Endothelial cell of umbilical vein (primary cell): ENCODE measurements at regions not wholly inside any gene's neighbourhood (a gene's known extent, or its start where the extent isn't known, plus 50 kb on each side); places are given as distances from the start of the nearest gene placed in this dataset.

Source experiments
- BruUV-seq: library from RNA; stranded (reverse); fragments of 400-500 nt; replicated peaks from 2 replicates; lab custom pipeline; 2021; lab: Mats Ljungman, UMichigan
- CTCF ChIA-PET: fragments of 300-600, 350-600 bp; sonication (Branson Sonifier 250); formaldehyde crosslinking; loops from one replicate; lab custom pipeline; 2021; ENCODE audit warnings: antibody characterized with exemption, inconsistent platforms; lab: Charles Lee
- POLR2A ChIA-PET: fragments of 300-600, 350-600 bp; sonication (Branson Sonifier 250); formaldehyde crosslinking; loops from one replicate; lab custom pipeline; 2021; ENCODE audit warnings: antibody characterized with exemption, inconsistent platforms; lab: Charles Lee
- DNase-seq: peaks from one replicate; pipeline ENCODE4 v3.0.0-alpha.2; 2011; ENCODE audit warnings: low read depth, low spot score
- FAIRE-seq: peaks from 2 replicates; lab custom pipeline; 2011; peaks lifted over from hg19 to GRCh38; lab: Jason Lieb, UNC
- H2AFZ ChIP-seq: 2 replicates; pipeline ENCODE4 v1.6.0; 2012; ENCODE audit warnings: low read depth, low read length, control low read depth, inconsistent platforms
- H3K27ac ChIP-seq: 2 replicates; pipeline ENCODE4 v1.5.1; 2011; ENCODE audit warnings: low read depth, mild to moderate bottlenecking, control low read depth, low read length, moderate library complexity; ENCODE audit not compliant: insufficient read depth
- H3K27me3 ChIP-seq, 2 experiments: 2 replicates each; pipeline versions ENCODE4 v1.6.0 to v1.6.1; 2011; ENCODE audit warnings: low read length in 2 of 2, mixed read lengths in 1 of 2; ENCODE audit not compliant: control insufficient read depth in 2 of 2, insufficient read depth in 2 of 2
- H3K36me3 ChIP-seq, 2 experiments: 2 replicates in 1 of 2; 3 replicates in 1 of 2; pipeline ENCODE4 v1.5.1; 2011; ENCODE audit warnings: low read length in 2 of 2, mild to moderate bottlenecking in 1 of 2, moderate library complexity in 1 of 2; ENCODE audit not compliant: control insufficient read depth in 2 of 2, insufficient read depth in 2 of 2; ENCODE audit errors: extremely low read depth in 1 of 2
- H3K4me1 ChIP-seq: 3 replicates; pipeline ENCODE4 v1.5.1; 2011; ENCODE audit warnings: mild to moderate bottlenecking, low read length; ENCODE audit not compliant: control insufficient read depth, insufficient read depth; ENCODE audit errors: extremely low read depth
- H3K4me2 ChIP-seq: 2 replicates; pipeline ENCODE4 v1.6.1; 2011; ENCODE audit warnings: low read length, control low read depth, mixed read lengths; ENCODE audit not compliant: insufficient read depth
- H3K4me3 ChIP-seq, 3 experiments: fragments of 200-600 bp in 1 of 3; sonication (generic), shearing (Covaris generic) in 1 of 3; replicated peaks in 1 of 3; 2 replicates each; pipeline ENCODE4 v1.5.1; 2011 to 2016; ENCODE audit warnings: control low read depth in 3 of 3, low read length in 3 of 3, mild to moderate bottlenecking in 2 of 3, inconsistent platforms in 1 of 3, low read depth in 1 of 3, moderate library complexity in 1 of 3; ENCODE audit not compliant: insufficient read depth in 1 of 3
- H3K79me2 ChIP-seq: 2 replicates; pipeline ENCODE4 v1.6.0; 2012; ENCODE audit warnings: low read length, inconsistent platforms; ENCODE audit not compliant: control insufficient read depth, insufficient read depth
- H3K9ac ChIP-seq: replicated peaks from 2 replicates; pipeline ENCODE3; 2011; ENCODE audit warnings: low read length, control low read depth; ENCODE audit not compliant: insufficient read depth; ENCODE audit errors: extremely low read depth
- H3K9me1 ChIP-seq: replicated peaks from 3 replicates; pipeline ENCODE4 v1.6.0; 2011; ENCODE audit warnings: mild to moderate bottlenecking, low read length; ENCODE audit not compliant: control insufficient read depth, insufficient read depth; ENCODE audit errors: extremely low read depth
- H3K9me3 ChIP-seq: replicated peaks from 2 replicates; pipeline ENCODE4 v1.5.1; 2012; ENCODE audit warnings: low read length, inconsistent platforms; ENCODE audit not compliant: control insufficient read depth, insufficient read depth
- H4K20me1 ChIP-seq: replicated peaks from 2 replicates; pipeline ENCODE3; 2011; ENCODE audit warnings: mild to moderate bottlenecking, low read length; ENCODE audit not compliant: control insufficient read depth, insufficient read depth; ENCODE audit errors: extremely low read depth
- CTCF ChIP-seq, 2 donors: IDR thresholded peaks; 1 replicate in 1 of 2; 2 replicates in 1 of 2; pipeline ENCODE4 v1.5.1; 2011; ENCODE audit warnings: low read length in 2 of 2, mild to moderate bottlenecking in 2 of 2, moderate library complexity in 2 of 2, control low read depth in 1 of 2, inconsistent platforms in 1 of 2, low read depth in 1 of 2; ENCODE audit not compliant: insufficient read depth in 1 of 2; ENCODE audit errors: extremely low read depth in 1 of 2
- EZH2 ChIP-seq: IDR thresholded peaks from 2 replicates; pipeline ENCODE4 v1.6.1; 2012; ENCODE audit warnings: borderline replicate concordance, low read depth, mild to moderate bottlenecking, moderate library complexity, low read length, inconsistent platforms; ENCODE audit not compliant: severe bottlenecking
- JUN ChIP-seq: IDR thresholded peaks from 2 replicates; pipeline ENCODE4 v1.6.1; 2011; ENCODE audit warnings: borderline replicate concordance, low read depth; ENCODE audit not compliant: insufficient read length, insufficient read depth
- dilution Hi-C: fragments of 300-500 bp; cut with MboI; formaldehyde crosslinking; loops from one replicate; pipeline ENCODE4 v1.15.0; 2019; ENCODE audit warnings: low sequenced_read_pairs; ENCODE audit not compliant: extremely low pct_ligation_motif_present
- intact Hi-C: fragments of 100-400 bp; cut with micrococcal nuclease; formaldehyde crosslinking; loops from one replicate; pipeline ENCODE4 v1.10.0; 2022

DNA sequence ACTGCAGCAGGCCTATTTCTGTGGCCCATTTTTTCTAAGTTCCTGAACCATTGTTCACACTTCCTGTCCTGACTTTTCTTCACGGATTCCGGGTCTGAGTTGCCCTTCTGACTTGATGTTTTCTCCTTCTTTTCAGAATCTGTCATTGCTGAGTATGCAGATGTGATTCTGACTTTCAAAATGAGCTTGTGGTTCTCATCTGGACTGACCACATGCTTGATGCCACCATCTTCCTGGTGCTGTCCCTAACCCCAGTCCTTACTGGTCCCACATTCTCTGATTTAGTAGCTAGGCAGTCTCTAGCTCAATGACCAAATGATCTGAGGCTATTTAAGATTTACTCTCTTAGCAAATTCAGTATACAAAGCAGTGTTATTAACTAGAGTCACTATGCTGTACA lies 822.3 kb upstream of the TENM3 start:
- Histone ChIP-seq H3K9me3 (peaks cover 3% of the 10 kb centered on the region), H3K4me1 (no peaks in the 10 kb centered on the region), H2AFZ (no peak overlapping the region), H3K27ac (no peak overlapping the region), H4K20me1 (no peaks in the 10 kb centered on the region), H3K79me2 (no peaks in the 10 kb centered on the region), H3K9ac (no peak overlapping the region), H3K9me1 (no peaks in the 10 kb centered on the region), H3K4me3 (no peak overlapping the region), H3K36me3 (no peaks in the 10 kb centered on the region), H3K4me2 (no peak overlapping the region), H3K27me3 (no peaks in the 10 kb centered on the region)
- intact Hi-C loops: no loop called here
- POLR2A ChIA-PET: no interaction called here
- CTCF ChIA-PET: no interaction called here
- BruUV-seq: no TSS peak
- dilution Hi-C loops: no loop called here
- FAIRE-seq (no peak), DNase-seq (no peak)
- TF ChIP-seq JUN (no peak), EZH2 (no peak)

GRCh38 chr4:181424362-181425016 lies 818.7 kb upstream of the TENM3 start:
- ChIA-PET POLR2A (no interaction called here), CTCF (no interaction called here)
- H2AFZ ChIP-seq: no peak overlapping the region
- TF ChIP-seq CTCF (IDR thresholded peaks at IDR 0.05; ENCODE audit: extremely low read depth in 1 of 2, insufficient read depth in 1 of 2, low read depth in 1 of 2, low read length in 2 of 2): no peak
- FAIRE-seq (no peak), DNase-seq (no peak)
- H3K4me1 ChIP-seq: no peaks in the 10 kb centered on the region
- intact Hi-C loops (no loop called here), dilution Hi-C loops (no loop called here)
- H3K9me1 ChIP-seq: no peaks in the 10 kb centered on the region
- no peaks in the 10 kb centered on the region for H4K20me1 ChIP-seq
- BruUV-seq: no TSS peak
- H3K4me2 ChIP-seq: no peak overlapping the region
- no peaks in the 10 kb centered on the region for H3K79me2 ChIP-seq
- H3K36me3 ChIP-seq: no peaks in the 10 kb centered on the region
- no peak overlapping the region for H3K9ac ChIP-seq
- H3K9me3 ChIP-seq: peaks cover 3% of the 10 kb centered on the region
- no peak overlapping the region for H3K4me3 ChIP-seq
- no peak overlapping the region for H3K27ac ChIP-seq
- H3K27me3 ChIP-seq: no peaks in the 10 kb centered on the region
